Astrocyte (in vitro differentiated cells and primary cell): ENCODE measurements at regions not wholly inside any gene's neighbourhood (a gene's known extent, or its start where the extent isn't known, plus 50 kb on each side); places are given as distances from the start of the nearest gene placed in this dataset.

ENCODE experiments used
- EZH2 ChIP-seq: IDR thresholded peaks from 2 replicates; pipeline ENCODE4 v1.6.1; 2012; ENCODE audit warnings: mild to moderate bottlenecking, low read length, inconsistent platforms; ENCODE audit not compliant: insufficient read depth
- TF ChIP-seq, protein P1 (sequence below): IDR thresholded peaks from 2 replicates; pipeline ENCODE4 v1.5.1; 2011; ENCODE audit warnings: low read depth, mild to moderate bottlenecking, inconsistent platforms, low read length, moderate library complexity; ENCODE audit not compliant: insufficient read depth

DNA sequence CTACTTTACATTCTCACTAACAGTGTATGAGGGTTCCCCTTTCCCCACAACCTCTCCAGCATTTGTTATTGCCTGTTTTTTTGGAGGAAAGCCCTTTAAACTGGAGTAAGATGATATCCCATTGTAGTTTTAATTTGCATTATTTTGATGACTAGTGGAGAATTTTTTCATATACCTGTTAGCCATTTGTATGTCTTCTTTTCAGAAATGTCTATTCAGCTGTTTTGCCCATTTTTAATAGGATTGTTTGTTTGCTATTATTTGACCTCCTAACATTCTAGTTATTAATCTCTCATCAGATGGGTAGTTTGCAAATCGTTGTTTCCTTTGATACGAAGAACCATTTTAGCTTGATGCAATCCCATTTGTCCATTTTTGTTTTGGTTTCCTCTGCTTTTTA is 165.0 kb downstream of the GLUL start:
- TF ChIP-seq, protein P1, sequence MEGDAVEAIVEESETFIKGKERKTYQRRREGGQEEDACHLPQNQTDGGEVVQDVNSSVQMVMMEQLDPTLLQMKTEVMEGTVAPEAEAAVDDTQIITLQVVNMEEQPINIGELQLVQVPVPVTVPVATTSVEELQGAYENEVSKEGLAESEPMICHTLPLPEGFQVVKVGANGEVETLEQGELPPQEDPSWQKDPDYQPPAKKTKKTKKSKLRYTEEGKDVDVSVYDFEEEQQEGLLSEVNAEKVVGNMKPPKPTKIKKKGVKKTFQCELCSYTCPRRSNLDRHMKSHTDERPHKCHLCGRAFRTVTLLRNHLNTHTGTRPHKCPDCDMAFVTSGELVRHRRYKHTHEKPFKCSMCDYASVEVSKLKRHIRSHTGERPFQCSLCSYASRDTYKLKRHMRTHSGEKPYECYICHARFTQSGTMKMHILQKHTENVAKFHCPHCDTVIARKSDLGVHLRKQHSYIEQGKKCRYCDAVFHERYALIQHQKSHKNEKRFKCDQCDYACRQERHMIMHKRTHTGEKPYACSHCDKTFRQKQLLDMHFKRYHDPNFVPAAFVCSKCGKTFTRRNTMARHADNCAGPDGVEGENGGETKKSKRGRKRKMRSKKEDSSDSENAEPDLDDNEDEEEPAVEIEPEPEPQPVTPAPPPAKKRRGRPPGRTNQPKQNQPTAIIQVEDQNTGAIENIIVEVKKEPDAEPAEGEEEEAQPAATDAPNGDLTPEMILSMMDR: no peak
- no peak for TF ChIP-seq EZH2
